ENCODE measurements at regions not wholly inside any gene's neighbourhood (a gene's known extent, or its start where the extent isn't known, plus 50 kb on each side); places are given as distances from the start of the nearest gene placed in this dataset.

DNA sequence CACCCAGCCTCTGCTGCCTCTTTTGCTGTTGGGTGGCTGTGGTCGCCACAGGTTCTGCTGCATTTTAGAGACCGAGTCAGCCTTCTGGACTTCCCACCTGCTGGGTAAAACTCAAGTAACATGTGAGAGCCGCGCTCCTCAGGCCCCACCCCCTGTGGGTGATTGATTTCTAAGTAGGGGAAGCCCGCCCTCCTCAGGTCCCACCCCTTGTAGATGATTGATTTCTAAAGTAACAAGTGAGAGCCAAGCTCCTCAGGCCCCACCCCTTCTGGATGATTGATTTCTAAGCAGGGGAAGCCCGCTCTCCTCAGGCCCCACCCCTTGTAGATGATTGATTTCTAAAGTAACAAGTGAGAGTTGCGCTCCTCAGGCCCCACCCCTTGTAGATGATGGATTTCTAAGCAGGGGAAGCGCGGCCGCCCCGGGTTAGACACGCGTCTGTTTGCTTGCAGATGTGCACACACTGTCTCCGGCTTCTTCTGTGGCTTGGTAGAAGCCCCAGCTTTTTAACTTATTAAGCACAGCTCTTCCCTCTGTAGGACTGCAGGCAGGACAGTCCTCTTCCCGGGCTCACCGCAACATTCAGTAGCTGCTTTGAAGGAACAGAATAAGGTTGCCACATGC, 83.4 kb downstream of the FAM43A start:
- DNase-seq (ENCODE audit: low spot score), result peak; percentile 96

GRCh38 chr3:194772241-194773000, 86.7 kb downstream of the FAM43A start:
- DNase-seq (ENCODE audit: low spot score), result no peak

DNA sequence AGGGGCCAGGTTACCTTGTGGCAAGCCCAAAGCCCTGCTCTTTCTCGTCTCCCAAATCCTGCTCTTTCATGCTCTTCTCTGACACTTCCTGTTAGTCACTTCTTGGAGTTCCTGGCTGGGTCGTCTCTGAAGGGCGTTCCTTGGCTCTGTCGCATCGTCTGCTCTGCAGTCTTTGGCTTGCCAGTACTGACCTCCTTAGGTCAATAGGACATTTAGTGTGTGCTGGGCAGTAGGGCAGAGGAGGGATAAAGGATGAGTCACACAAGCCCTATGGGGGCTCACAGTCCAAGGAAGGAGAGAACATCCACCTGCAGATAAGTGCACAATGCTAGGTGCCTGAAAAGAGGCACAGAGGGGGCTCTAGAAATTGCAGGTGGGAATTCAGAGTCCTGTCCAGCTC, 87.5 kb downstream of the FAM43A start:
- no peak for DNase-seq (ENCODE audit: low spot score)

- DNase-seq (ENCODE audit: low spot score), result no peak
Observed at GRCh38 chr3:194773771-194774455, 88.2 kb downstream of the FAM43A start.

GRCh38 chr3:194775266-194775665, 89.6 kb downstream of the FAM43A start:
- no peak for DNase-seq (ENCODE audit: low spot score)

DNA sequence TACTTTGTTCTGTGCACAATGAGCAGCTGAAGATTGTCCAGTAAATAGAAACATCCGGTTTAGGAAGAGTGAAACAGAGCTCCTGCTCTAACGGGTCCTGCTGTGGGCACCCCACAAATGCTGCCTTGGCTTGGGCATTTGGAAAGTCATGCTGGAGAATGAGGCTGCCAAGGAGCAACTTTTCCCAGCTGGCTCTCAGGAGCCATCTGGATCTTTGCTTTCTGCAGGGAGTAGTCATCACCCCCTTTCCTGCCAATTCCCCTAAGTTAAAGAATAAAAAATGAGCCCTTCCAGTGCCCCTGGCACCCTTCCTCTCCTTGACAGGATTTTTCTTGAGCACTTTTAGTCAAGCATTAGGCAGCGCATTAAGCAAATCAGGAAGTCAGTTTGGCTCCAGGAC, 90.0 kb downstream of the FAM43A start:
- no peak for DNase-seq (ENCODE audit: low spot score)

DNA sequence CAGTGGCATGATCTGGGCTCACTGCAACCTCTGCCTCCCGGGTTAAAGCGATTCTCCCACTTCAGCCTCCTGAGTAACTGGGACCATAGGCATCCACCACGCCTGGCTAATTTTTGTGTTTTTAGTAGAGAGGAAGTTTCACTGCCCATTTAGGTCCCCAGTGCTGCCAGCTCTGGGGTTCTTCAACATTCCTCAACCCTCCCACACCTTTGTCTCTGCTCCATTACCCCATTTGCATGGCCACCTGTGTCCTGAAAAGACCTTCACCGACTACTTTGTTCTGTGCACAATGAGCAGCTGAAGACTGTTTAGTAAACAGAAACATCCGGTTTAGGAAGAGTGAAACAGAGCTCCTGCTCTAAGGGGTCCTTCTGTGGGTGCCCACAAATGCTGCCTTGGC, 92.0 kb downstream of the FAM43A start:
- no peak for DNase-seq (ENCODE audit: low spot score)

- DNase-seq (ENCODE audit: low spot score), result no peak
Observed at GRCh38 chr3:194779729-194780224, 94.1 kb downstream of the FAM43A start.

GRCh38 chr3:194780706-194781105, 95.0 kb downstream of the FAM43A start:
- DNase-seq (ENCODE audit: low spot score), result no peak

DNA sequence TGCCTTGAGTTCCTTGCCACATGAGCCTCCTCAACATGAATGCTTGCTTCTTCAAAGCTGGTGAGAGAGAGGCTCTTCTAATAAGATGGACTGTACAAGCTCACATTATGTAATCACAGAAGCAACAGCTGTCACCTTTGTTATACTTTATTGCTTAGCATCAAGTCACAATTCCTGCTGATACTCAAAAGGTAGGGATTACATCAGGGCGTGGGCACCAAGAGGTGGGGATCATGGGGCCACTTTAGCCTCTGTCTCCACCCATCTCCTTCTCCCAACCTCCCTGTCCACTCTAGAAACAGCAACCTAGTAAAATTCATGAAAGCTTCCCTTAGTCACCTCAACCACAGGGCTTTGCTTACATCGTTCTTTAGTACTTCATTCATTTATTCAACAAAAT, 95.9 kb downstream of the FAM43A start:
- DNase-seq (ENCODE audit: low spot score), result no peak

- DNase-seq (ENCODE audit: low spot score), result no peak
Observed at GRCh38 chr3:194782698-194783404, 97.2 kb downstream of the FAM43A start.

GRCh38 chr3:194784361-194784760, 98.7 kb downstream of the FAM43A start:
- no peak for DNase-seq (ENCODE audit: low spot score)

DNA sequence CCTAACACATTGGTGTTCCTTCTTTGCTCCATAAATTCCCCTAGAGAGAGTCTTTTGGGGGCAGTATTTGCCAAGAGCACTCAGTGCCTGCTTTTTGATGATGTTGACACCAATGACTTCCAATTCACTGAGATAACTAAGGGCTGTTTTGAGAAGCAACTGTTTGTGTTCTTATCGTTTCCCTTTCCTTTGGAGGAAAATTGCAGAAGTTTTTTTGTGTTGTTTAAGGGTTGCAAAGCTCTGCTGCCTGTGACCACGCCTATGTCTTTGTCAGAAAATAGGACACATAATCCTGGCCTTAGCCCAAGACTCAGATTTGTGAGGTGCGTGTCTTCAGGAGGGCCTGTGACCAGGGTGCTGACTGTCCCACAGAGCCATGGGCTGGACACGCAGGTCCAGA, 99.6 kb downstream of the FAM43A start:
- no peak for DNase-seq (ENCODE audit: low spot score)

DNA sequence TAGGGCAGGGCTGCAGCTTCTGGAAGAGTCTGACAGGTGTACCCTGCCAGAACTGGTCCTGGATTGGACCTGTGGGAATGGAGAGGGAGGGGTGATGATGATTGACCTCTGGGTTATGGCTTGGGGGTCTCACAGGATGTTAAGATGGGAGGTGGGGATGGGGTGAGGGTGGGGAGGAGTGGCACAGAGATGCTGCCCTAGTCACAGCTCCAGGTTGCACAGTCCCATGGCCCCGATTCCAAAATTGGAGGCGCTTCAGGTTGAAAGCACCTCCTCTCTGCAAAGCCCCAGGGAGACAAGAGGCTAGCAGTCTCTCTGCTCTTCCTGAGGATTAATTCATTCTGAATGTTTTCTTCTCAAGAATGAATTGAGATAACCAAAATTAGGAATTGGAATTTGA, 101.4 kb downstream of the FAM43A start:
- DNase-seq (ENCODE audit: low spot score), result no peak

DNA sequence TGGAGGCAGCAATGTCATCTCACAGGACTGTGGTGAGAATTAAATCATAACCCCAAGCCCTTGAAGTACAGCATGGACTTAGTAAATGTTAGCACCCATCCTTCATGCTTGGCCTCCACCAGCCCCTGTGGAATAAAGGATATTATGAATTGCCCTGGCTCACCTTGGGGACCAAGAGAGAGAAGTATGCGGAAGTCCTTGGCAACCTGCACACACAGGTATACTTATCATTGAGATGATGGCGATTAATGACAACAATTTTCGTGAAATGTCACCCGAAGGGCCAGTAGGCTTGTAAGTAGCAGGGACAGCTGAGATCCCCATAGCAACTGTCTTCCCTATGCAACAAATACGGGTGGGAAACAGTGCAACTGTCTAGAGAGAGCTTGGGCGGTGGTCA, 102.0 kb downstream of the FAM43A start:
- DNase-seq (ENCODE audit: low spot score), result no peak

DNA sequence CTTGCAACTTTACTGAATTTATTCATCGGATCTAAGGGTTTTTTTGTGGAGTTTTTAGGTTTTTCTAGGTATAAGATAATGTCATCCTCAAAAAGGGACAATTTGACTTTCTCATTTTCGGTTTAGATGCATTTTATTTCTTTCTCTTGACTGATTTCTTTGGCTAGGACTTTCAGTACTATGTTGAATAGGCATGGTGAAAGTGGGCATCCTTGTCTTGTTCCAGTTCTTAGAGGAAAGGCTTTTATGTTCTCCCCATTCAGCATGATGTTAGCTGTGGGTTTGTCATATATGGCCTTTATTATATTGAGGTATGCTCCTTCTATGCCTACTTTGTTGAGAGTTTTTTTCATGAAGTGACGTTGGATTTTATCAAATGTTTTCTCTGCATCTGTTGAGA, 106.7 kb downstream of the FAM43A start:
- DNase-seq (ENCODE audit: low spot score), result no peak

DNA sequence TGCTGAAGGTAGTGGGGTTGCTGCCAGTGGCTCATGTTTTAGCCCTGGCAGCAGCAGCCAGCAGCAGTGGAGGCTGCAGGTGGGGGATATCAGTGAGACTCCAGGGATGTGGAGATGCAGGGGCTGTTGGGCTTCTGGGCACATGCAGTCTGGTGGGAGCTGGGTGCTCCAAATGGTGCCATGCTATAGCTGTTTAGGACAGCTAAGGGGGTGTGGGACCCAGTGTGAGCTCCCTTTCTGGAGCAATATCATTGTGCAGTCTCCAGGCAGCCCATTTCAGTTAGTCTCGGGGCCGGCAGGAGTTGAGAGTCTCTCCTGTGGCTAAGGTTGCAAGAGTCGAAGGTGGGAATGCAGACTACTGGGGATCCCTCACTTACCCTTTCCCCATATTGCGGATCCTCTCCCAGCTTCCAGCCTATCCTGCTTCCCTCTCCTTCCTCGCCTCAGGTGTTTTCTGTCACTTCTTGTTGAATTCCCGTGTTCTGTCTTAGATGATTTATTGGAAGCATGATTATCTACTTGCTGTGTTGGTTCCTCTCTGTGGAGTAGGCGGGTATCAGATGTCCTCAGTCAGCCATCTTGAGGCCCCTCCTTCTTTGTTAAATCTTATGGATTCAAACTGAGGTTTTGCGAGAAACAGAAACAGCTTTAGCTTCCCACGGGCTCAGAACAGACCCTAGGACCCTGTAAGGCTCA, 112.0 kb downstream of the FAM43A start:
- no peak for DNase-seq (ENCODE audit: low spot score)

DNA sequence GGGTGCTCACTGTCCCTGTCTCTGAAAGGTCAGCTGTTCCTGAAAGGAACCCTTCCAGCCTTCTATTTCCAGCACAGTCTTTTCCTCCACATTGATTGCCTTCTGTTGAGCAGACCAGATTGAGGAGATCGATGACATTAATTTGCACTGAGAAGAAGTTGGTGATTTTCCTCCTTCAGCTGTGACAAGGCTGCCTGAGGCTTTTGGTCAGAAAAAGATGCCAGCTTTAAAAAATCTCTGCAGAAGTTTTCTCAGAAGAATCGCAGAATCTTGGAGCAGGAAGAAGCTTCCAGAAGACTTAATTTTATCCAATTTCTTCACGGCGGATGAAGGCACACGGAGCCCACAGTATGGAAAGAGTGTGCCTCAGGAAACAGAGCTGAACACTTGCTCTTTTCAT, 112.8 kb downstream of the FAM43A start:
- DNase-seq (ENCODE audit: low spot score), result no peak

DNA sequence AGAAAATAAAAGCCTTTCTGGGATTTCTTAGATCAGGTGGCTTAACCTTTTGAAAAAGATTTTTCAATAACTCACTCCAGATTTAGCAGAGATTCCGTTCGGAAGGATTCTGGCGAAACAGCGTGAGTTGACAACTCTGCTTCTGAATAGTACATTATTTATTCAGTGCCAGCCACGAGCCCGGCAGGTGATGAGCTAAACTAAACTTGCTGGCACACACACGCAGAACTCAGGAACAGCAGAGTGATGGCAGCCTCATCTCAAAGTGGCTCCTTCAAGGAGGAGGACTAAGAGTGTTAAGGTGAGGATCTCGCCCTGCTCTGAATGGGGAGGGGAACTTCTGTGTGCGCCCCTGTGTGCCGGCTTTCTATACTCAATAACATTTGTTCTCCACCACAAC, 114.3 kb downstream of the FAM43A start:
- DNase-seq (ENCODE audit: low spot score), result no peak

GRCh38 chr3:194801461-194802432, 116.1 kb downstream of the FAM43A start:
- no peak for DNase-seq (ENCODE audit: low spot score)

DNA sequence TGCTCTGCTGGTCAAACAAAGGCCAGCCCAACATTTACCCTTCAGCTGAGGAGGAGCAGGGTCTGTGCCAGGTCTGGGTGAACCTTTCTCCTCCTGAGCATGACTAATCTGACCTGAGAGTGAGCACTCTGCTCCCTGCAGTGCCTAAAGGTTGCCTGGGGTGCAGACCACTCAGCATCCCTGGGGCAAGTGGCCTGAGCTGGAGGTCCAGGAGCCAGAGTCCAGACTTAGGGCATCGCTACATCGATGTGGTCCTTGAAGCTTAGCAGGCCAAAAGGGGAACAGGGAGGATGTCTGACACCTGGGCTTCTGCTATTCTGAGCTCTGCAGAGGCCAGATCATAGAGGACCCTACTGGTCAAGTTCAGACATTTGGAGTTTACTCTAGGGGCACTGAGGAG, 119.1 kb downstream of the FAM43A start:
- DNase-seq (ENCODE audit: low spot score), result no peak

Measured in CD4-positive, alpha-beta T cell treated with Interleukin-15 for 4 hours (primary cell).